HG02884 (cell line): ENCODE measurements at regions not wholly inside any gene's neighbourhood (a gene's known extent, or its start where the extent isn't known, plus 50 kb on each side); places are given as distances from the start of the nearest gene placed in this dataset.
"Not testable (repeated sequence)": the region's sequence is repeated elsewhere in the genome, so short reads cannot be mapped to it uniquely, and the experiment has no call there.

ENCODE experiments used
- ATAC-seq: cut with Tn5 transposase; IDR thresholded peaks from one replicate; pipeline ENCODE4 v1.9.1; 2021; ENCODE audit warnings: mild to moderate bottlenecking, moderate library complexity; ENCODE audit not compliant: unreplicated experiment

DNA sequence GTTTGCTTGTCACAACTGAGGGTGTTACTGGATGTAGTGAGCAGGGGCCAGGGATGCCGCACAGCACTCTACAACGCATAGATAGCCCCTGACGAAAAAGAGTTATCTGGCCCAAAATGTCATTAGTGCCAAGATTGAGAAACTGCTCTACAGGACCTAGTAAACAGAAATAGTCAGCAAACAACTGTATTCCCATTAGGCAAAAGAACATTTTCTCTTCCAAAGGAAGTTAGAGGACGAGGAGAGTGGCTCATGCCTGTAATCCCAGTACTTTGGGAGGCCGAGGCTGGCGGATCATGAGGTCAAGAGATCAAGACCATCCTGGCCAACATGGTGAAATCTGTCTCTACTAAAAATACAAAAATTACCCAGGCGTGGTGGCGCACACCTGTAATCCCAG is 189.1 kb downstream of the DUSP10 start:
- ATAC-seq = not testable (repeated sequence)

DNA sequence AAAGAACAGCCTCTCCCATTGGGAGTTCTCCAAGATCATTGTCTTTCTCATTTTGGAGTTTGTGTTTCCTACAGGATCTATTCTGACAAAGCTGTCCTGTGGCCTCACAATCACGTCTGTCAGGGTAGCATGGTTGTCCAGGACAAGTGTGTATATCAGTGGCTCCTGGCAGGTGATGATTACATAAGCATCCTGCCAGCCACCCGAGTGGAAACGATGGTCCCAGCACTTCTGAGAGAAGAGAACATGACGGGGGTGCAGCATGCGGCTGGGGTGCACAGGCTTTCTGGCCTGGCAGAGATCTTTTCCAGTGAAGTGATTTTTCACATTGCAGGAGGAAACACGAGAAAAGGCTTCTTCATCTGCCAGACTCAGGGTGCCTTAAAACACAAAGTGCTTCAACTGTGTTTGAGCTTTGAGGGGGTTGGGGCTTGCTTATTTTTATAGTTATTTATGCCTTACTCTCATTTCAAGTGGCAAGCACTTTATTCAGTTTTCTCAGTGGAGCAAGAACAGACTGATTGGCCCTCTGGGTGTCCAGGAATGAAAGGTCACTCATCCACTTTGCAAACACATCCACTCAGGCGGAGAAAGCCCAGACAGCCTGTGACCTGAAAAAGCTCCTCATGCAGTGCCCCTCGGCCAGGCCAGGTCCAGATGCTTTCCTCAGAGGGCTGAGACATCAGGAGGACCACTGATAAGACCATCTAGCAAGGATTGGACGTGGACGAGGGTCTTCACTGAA is 186.0 kb downstream of the DUSP10 start:
- ATAC-seq = no peak

DNA sequence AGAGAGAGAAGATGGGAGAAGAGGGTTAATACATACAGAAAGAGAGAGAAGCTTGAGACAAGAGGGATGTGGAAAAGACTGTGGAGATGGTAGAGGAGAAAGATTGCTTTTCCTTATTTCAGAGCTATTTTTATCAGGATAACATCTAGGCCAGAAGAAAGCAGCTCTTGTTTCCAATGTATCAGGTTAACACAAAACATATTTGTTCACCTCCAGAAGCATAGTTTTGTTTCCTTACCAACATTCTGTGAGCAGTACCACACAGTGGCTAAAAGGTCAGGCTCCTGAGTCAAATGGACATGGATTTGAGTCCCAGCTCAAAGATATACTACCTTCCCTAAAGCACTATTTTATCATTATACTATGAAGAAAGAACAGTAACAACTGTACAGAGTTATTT is 185.5 kb downstream of the DUSP10 start:
- ATAC-seq = no peak

DNA sequence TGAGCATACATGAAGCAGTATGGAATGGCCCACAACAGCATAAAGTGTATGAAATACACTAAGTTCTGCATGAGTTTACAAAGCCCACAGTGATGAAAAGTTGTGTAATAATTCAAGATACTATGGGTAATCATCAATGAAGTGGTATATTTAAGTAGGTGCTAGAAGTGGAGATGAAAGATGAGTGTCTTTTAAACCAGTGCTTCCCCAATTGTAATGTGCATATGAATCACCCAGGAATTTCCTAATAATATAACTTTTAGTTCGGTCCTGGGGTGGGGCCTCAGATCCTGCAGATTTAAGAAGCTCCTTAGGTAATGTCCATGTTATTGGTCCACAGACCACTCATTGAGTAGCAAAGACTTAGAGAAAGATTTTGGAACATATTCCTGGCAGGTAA is 184.9 kb downstream of the DUSP10 start:
- ATAC-seq = no peak

DNA sequence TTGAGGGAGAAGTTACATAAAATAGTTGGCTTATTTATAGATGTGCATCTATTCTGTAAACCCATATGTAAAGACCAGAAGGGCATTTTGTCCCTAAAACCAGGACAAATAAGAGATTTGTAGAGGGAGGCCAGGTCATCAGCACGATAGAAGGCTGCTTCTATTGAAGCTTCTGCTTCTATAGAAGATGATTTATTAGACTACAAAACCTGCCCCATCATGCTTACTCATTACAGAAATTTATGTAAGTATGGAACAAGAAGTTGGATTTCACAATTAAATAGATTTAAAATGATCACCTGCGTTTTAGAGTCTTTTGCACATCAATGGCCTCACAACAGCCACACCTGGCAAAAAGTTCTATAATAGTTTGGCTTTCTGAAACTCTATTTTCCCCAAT is 183.5 kb downstream of the DUSP10 start:
- ATAC-seq = no peak

DNA sequence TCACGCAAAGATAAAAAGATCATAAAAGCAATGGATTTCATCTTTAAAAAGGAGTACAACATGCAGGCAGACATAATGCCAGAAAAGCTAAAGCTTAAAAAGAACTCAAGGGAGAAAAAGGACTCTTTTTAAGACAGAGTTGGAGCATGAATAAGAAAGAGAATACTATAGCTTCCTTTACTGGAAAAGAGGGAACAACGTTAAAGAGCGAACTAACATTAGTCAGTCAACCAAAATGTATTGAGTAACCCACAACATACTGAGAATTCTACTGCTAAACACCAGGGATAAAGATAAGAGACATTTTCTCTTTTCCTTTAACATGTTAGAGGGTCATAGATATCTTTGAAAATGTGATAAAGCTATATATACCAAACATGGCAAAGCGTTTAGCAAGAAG is 182.0 kb downstream of the DUSP10 start:
- no peak for ATAC-seq

DNA sequence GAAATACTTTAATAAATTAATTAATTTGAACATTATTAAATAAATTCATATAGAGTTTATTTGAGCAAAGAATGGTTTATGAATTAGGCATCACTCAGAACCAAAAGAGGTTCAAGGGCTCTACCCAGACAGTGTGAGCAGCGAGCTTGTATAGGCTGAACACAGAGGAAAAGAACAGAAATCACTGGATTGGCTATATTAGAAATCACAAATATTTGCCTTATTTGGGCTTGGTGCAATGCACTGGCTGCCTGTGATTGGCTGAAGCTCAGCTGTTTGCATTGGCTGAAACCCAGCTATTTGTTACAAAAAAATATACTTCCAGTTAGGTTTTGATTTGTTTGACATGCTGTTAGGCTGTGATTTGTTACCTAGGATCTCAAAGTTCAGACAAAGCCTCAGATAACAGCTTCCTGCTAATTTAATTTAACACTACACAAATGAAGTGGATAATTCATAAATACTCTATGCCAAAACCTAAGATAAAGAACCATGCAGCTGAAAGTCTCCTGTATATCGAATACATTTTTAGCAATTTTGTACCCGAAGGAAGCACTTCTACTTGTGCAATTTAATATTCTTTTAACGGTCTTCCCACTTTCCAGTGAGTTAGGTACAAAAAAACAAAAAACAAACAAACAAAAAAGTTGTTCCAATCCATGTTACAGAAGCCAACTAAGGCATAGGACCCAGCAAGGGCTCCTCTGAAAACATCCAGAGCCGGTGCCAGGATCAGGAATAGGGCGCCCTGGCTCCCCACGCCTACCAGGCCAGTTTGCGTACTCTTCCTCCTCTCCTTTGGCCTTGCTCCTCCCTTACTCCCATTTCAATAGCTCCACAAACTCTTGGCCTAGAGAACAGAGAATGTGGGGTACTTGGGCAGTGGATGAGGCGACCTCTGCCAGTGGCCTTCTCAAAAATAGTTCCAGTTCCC is 179.1 kb downstream of the DUSP10 start:
- ATAC-seq = no peak

DNA sequence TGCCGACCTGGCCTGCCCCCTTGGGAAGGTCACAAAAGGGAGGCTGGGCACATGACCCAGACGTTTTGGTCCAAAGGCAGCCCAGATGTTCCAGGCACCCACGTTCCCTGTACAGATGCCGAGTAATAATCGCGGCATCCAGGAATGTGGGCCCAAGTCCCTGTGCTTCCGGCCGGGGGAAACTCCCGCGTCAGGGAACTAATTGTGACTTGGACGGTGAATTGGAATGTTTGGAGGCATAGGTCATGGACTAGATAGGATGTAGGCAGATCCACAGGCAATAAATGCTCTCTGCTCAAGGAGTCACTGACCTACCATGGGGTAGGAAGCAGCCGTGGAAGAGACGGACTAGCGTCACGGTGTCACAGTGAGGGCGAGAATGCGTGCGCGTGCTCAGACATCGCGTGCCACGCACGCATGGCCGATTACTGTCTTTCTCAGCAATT is 178.4 kb downstream of the DUSP10 start:
- ATAC-seq = no peak

DNA sequence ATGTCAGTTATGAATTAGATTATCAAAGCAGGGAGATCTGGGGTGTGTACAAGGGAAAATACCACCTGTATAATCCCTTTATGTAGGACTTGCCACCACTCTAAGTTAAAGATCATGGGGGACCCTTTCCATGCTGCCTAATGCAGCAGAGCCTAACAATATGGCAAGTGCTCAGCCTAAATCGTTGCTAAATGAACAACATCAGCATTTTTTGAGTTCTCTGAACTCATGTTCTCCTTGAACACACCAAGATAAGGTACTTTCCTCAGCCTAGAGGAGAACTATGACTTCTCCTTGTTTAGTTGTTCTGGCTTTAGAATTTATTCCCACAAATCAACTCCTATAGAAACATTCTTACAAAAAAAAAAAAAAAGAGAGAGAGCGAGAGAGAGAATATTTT is 177.0 kb downstream of the DUSP10 start:
- no peak for ATAC-seq

DNA sequence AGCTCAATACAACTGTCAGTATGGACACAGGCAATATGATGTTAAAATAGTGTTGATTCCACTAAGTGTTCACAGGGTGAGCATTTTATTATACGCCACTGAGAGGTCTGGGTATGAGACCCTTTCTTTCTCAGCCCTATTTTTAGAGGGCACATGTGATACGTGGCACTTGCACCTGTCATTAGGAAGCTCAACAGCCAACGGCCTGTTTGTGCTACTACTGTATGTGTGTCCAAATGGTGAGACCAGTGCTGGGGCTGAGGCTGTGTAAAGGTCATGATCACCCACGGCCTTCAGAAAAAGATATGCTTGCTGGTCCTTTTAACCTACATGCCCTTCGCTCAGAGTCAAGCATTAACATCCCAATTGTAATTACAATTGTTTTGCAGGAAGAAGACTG is 176.2 kb downstream of the DUSP10 start:
- ATAC-seq = no peak

DNA sequence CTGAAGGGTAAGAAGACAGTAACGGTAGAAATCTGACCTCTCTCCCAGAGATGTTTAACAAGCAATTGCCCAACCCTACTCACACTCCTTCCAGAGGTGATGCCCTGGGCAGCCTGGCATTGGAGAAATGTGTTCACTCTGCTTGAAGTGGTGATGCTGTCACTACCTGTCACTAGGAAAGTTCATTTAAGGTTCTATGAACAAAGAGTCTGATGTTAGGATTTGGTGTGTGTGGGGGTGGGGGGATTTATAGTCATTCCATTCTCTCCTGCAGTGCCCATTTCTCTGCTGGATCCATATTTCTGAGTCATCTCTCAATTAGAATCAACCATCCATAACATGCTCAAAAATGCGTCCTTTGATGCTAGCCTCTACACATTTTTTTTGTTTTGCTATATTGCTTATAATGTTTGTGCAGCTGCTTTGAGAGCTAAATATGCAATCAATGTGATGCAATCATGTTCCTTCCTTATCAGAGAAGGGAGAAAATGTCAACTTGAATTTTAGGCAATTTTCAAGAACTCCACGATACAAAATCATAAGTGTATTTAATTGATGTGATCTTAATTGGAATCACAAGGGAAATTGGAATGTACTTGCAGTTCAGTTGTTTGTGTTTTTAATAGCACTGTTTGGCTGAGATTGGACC is 173.9 kb downstream of the DUSP10 start:
- no peak for ATAC-seq

DNA sequence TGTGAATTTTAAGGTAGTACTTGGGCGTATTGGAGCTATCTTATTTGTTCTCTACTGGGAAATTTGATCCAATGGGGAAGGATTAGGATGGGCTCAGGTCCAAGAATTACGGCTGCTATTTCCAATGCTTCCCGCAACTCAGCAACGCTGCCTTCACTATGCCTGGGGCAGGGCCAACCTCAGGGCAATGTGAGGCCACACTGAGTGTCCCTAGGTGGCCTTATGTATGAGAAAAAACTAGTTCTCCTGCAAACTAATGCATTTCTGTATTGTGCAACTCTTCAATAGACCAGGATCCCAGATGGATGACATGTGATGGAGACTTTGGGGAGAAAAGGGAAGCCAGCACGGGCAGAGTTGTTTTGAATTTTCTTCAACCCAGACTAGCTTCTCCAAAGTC is 168.1 kb downstream of the DUSP10 start:
- no peak for ATAC-seq

DNA sequence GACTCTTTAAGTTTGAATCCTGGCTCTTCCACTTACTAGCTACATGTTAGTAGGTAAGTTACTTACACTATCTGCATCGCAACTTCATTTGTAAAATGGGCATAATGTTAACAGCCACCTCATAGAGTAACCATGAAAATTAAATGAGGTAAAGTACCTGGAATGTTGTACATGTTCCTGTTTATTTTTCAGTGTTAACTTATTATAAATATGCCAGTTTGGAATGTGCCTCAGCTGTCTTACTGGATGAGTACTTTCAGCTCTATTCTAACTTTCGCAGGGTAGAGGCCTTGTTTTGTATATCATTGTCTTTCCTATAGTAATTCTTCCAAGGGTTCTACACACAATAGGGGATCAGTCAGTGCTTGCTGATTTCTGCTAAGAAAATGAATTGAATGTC is 167.4 kb downstream of the DUSP10 start:
- no peak for ATAC-seq

DNA sequence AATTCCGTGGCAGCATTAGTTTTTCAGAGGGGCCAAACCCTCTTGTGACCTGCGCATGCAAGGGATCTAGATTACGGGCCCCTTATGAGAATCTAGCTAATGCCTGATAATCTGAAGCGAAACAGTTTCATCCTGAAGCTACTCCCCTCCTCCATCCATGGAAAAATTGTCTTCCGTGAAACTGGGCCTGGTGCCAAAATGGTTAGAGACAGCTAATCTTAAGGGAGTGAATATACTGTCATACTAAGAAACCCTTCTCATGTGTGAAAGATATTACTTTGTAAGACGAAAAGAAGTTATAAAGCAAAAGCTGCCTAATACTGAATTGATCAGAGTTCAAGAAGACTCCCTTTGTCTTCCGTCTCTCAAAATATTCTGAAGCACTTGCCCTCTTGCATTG is 166.3 kb downstream of the DUSP10 start:
- ATAC-seq = no peak

DNA sequence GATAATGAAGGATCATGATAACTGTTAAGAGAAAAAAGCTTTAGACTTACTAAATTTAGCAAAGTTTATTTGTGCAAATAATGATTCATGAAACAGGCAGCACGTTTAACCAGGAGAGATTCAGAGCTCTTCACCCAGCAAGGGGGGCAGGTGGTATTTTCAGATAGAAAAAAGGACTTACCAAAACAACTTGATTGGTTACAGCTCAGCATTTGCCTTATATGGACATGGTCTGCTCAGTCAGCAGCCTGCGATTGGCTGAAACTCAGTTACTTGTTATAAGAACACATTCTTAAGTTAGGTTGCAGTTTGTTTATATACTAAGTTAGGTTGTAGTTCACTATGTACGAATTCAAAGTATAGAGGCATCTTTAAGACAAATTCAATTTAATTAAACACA is 165.6 kb downstream of the DUSP10 start:
- ATAC-seq = no peak

DNA sequence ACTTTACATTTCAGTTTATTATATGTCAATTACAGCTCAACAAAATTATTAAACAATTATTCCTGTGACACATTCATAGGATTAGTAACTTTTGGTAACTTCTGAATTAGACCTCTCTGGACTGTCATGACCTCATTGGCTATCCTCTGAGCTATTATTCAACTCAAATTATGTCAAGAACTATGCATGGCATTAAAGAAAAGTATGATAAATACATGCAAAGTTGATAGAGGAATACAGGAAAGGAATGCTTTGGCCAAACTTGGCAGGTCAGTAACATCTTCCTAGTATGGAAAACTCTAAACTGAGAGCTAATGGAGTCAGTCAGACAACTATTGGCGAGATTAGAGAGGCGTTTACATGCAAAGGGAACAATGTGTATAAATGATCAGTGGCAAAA is 158.4 kb downstream of the DUSP10 start:
- ATAC-seq = no peak

DNA sequence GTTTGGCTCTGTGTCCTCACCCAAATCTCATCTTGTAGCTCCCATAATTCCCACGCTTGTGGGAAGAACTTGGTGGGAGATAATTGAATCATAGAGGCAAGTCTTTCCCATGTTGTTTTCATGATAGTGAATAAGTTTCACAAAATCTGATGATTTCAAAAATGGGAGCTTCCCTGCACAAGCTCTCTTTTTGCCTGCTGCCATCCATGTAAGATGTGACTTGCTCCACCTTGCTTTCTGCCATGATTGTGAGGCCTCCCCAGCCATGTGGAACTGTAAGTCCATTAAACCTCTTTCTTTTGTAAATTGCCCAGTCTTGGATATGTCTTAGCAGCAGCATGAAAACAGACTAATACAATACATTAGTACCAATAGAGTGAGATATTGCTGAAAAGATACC is 154.9 kb downstream of the DUSP10 start:
- not testable (repeated sequence) for ATAC-seq

DNA sequence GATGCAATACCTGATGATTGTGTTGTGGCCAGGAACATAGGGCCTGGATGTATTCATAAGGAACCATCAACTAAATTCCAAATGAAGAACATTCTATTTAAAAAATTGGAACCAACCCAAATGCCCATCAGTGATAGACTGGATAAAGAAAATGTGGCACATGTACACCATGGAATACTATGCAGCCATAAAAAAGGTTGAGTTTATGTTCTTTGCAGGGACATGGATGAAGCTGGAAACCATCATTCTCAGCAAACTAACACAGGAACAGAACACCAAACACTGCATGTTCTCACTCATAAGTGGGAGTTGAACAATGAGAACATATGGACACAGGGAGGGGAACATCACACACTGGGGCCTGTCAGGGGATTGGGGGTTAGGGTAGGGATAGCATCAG is 150.6 kb downstream of the DUSP10 start:
- not testable (repeated sequence) for ATAC-seq

DNA sequence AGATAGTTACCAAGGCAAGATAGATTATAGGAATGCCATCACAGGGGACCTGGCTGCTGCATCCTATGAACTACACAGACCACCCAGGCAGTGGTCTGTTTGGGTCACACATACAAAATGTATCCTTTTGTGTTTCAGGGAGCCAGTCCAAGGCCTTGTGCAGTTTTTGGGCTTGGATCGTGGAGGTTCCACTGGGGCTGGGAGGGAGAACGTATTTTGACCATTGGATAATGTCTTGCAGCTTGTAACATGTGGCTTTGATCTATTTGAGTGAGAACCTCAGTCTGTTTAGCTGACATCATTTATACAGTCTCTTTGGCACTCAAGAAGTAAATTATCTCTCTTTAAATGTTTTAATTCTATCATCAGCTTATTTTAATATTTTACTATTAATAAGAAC is 147.3 kb downstream of the DUSP10 start:
- ATAC-seq = no peak

DNA sequence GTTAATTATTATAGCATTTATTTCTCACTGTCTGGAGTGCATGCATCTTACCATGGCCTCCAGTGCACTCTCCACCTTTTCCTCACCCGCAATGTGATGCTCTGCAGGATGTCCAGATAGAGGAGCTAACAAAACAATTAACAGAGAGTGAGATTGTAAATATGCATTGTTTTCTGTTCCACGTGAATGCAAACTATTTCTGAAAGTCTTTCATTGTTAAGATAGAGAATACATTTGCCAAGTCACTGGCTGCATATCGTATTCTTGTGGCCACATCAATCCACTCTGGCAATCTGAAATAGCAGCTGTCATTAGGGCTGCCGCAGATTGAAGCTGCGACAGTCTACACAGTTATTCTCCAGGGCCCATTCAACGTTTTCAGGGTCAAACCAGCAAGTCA is 143.8 kb downstream of the DUSP10 start:
- no peak for ATAC-seq

DNA sequence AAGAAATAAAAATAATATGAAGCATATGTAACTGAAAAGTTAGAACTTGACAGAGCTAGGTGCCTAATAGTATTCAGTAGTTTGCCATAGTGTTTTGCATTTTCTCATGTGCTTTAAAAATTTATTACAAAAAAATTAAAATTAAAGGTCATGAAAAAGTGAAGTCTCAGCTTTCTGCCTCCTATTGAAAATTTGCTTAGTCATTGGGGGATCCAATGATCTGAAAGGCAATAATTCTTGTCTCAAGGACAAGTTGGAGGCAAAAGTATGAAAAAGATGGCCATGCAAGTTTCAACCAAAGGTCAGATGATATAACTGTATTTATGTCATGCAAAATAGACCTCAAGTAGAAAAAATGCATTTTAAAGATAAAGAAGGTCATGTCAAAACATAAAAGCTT is 140.7 kb downstream of the DUSP10 start:
- no peak for ATAC-seq

DNA sequence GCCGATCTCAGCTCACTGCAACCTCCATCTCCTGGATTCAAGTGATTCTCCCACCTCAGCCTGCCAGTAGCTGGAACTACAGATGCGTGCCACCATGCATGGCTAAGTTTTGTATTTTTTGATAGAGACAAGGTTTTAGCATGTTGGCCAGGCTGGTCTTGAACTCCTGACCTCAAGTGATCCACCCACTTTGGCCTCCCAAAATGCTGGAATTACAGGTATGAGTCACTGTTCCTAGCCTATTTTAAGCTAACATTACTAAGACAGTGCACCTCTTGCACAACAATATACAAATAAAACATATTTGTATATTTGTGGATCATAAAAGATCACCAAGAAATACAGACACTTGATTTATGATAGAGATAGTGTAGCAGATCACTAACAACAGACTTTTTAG is 139.1 kb downstream of the DUSP10 start:
- no peak for ATAC-seq
